GM18873 (cell line): ENCODE measurements at regions not wholly inside any gene's neighbourhood (a gene's known extent, or its start where the extent isn't known, plus 50 kb on each side); places are given as distances from the start of the nearest gene placed in this dataset.

Source experiments
- ATAC-seq: cut with Tn5 transposase; IDR thresholded peaks from one replicate; pipeline ENCODE4 v1.9.1; 2021; ENCODE audit warnings: mild to moderate bottlenecking, moderate library complexity, moderate number of reproducible peaks; ENCODE audit not compliant: unreplicated experiment, low FRiP score

GRCh38 chr15:62972814-62973213, 69.7 kb upstream of the TPM1 start:
- ATAC-seq: no peak

DNA sequence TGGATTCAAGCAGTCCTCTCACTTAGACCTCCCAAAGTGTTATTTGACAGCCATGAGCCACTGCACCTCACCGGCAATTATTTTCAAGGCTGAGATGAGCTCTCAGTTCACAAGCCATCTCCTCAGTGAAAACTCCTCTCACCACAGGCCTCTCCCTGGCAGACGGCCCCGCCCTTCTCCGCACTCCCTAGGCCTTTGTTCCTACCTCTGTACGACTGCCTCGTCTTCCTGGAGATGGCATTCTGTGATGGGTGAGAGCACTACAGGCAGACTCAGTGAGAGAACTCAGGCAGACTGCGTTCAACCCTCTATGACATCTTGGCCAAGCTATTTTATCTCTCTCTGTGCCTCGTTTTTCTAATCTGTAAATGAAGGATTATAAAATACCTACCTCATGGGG, 67.0 kb upstream of the TPM1 start:
- no peak for ATAC-seq

- no peak for ATAC-seq
Measured at GRCh38 chr15:62976301-62976881, 66.2 kb upstream of the TPM1 start.

GRCh38 chr15:62977952-62978811, 64.4 kb upstream of the TPM1 start:
- ATAC-seq: no peak

- ATAC-seq: no peak
Measured at GRCh38 chr15:62979252-62979651, 63.3 kb upstream of the TPM1 start.

- no peak for ATAC-seq
Measured at GRCh38 chr15:62981071-62981470, 61.5 kb upstream of the TPM1 start.

DNA sequence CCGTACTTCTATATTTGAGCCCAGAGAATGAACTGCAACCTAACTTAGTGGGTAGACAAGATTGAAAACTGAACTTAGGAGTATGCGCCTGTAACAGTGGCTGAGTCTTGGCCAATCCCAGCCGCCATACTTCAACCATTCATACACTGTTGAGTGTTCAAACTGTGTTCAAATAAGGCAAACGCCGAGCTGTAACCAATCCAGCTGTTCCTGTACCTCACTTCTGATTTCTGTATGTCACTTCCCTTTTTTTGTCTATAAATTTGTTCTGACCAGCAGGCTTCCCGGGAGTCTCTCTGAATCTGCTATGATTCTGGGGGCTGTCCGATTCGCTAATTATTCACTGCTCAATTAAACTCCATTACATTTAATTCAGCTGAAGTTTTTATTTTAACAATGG, 58.6 kb upstream of the TPM1 start:
- ATAC-seq: no peak

- no peak for ATAC-seq
Measured at GRCh38 chr15:62985768-62986167, 56.8 kb upstream of the TPM1 start.

GRCh38 chr15:62986948-62987347, 55.6 kb upstream of the TPM1 start:
- ATAC-seq: no peak

DNA sequence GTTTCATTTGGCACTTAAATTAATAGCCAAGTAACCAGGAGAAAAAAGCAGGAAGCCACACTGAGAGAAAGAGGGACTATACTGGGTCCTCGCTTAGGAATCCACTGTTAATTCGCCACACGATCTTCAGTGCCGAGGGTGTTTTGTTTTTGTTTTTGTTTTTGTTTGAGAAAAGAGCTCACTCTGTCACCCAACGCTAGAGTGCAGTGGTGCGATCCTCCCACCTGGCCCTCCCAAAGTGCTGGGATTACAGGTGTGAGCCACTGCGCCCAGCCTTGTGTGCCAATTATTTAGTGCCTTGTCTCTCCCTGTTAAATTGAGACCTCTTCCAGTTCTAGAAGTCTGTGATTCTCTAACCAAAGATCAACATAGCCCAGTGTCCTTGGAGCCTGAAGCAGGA, 53.8 kb upstream of the TPM1 start:
- ATAC-seq: no peak

DNA sequence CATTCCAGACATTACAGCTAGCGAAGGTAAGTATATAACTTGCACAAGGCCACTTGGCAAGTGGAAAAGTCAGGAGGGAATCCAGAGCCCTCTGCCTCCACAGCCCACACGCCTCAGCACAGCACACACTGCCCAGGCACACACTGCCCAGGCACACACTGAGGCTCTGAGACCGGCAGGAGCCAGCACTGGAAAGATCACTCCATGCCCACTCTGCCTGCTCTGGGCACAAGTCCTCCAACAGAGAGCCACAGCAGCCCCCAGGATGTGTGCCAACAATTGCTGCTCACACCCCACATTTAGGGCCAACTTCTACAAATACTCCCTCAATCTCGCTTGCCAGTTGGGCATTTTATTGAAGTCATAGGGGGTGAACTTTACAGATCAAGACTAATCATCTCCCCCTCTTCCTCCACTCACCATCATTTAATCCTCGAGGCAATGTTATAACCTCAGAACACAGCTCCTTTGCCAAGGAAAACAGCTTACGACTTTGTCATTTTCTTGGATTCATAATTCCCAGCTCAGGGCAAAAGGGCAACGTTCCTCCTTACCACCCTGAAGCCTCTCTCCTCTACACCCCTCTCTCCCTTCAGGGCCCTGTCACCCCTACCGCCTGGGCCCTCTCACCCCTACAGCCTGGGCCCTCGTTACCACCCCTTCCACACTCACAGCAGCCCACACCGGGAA, 53.0 kb upstream of the TPM1 start:
- ATAC-seq: no peak

DNA sequence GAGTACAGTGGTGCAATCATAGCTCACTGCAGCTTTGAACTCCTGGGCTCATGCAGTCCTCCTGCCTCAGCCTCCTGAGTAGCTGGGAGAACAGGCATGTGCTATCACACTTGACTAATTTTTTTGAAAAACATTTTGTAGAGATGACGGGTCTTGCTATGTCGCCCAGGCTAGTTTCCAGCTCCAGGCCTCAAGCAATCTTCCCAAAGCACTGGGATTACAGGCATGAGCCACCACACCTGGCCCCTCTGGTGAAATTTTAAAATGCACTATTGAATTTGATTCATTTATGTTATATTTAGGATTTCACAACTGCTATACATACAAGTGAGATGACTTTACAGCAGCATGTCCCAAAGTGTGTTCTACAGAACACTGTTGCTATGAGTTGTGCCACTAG, 50.8 kb upstream of the TPM1 start:
- no peak for ATAC-seq

DNA sequence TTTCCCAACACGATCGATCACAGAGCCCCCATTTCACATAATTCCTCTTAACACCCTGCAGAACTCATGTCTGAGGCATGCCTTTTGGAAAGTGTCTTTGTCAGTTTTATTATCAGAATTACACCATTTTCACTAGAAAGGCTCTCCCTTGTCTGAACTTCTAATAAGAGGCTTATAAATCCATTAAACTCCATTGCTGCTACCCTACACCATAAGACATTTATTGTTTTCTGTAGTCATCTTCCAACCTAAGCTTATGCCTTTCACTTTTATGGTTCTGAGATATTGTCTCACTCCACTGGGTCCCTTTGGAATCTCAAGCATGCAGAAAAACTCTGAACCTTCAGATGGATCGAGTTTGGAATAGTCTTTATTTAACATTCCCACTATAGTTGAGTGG, 50.2 kb upstream of the TPM1 start:
- ATAC-seq: no peak
